MM.1S (cell line): ENCODE measurements at regions not wholly inside any gene's neighbourhood (a gene's known extent, or its start where the extent isn't known, plus 50 kb on each side); places are given as distances from the start of the nearest gene placed in this dataset.

Experiments
- EZH2 ChIP-seq: fragments of 300-600 bp; sonication (generic); optimal IDR thresholded peaks from 2 replicates; pipeline ENCODE3; 2017; ENCODE audit warnings: low read depth, mild to moderate bottlenecking, antibody characterized with exemption, low read length, mixed read lengths
- EZH2phosphoT487 ChIP-seq: fragments of 300-600 bp; sonication (generic); IDR thresholded peaks from 2 replicates; pipeline ENCODE4 v1.6.1; 2018; ENCODE audit warnings: antibody characterized with exemption, low read length
- TF ChIP-seq, protein P1 (sequence below): fragments of 300-600 bp; sonication (generic); IDR thresholded peaks from 2 replicates; pipeline ENCODE4 v1.5.1; 2016; ENCODE audit warnings: antibody characterized with exemption, low read length, mixed read lengths

DNA sequence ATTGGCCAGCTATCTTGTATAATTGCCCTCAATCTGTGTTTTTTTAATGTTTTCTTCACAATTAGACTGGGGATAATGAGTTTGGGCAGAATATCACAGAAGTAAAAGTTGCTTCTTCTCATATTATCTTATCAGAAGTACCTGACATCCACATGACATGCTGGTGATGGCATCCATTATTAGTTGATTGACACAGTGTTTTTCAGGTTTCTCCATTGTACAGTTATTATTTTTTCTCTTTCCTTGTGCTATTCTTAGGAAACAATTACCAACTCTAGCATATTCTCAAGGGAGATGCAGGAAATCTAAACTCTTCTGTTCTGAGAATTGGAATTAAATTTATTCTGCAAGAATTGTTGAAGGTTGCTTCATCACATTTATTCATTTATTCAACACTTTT lies 1000.1 kb upstream of the LCORL start:
- TF ChIP-seq, protein P1, sequence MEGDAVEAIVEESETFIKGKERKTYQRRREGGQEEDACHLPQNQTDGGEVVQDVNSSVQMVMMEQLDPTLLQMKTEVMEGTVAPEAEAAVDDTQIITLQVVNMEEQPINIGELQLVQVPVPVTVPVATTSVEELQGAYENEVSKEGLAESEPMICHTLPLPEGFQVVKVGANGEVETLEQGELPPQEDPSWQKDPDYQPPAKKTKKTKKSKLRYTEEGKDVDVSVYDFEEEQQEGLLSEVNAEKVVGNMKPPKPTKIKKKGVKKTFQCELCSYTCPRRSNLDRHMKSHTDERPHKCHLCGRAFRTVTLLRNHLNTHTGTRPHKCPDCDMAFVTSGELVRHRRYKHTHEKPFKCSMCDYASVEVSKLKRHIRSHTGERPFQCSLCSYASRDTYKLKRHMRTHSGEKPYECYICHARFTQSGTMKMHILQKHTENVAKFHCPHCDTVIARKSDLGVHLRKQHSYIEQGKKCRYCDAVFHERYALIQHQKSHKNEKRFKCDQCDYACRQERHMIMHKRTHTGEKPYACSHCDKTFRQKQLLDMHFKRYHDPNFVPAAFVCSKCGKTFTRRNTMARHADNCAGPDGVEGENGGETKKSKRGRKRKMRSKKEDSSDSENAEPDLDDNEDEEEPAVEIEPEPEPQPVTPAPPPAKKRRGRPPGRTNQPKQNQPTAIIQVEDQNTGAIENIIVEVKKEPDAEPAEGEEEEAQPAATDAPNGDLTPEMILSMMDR = no peak
- TF ChIP-seq EZH2 (no peak), EZH2phosphoT487 (no peak)
